HG03175 (cell line): ENCODE measurements at regions not wholly inside any gene's neighbourhood (a gene's known extent, or its start where the extent isn't known, plus 50 kb on each side); places are given as distances from the start of the nearest gene placed in this dataset.

ENCODE experiments used
- ATAC-seq: cut with Tn5 transposase; IDR thresholded peaks from one replicate; pipeline ENCODE4 v1.9.1; 2021; ENCODE audit warnings: mild to moderate bottlenecking, moderate library complexity; ENCODE audit not compliant: unreplicated experiment

GRCh38 chr10:128723631-128724205 lies 597.5 kb upstream of the MKI67 start:
- no peak for ATAC-seq

- no peak for ATAC-seq
These were observed 599.3 kb upstream of the MKI67 start for GRCh38 chr10:128725531-128725930.

GRCh38 chr10:128727114-128727513 lies 600.9 kb upstream of the MKI67 start:
- ATAC-seq, result no peak

GRCh38 chr10:128729910-128730420 lies 603.7 kb upstream of the MKI67 start:
- no peak for ATAC-seq

- ATAC-seq, result no peak
These were observed 604.7 kb upstream of the MKI67 start for GRCh38 chr10:128730922-128731321.

GRCh38 chr10:128734161-128734560 lies 607.9 kb upstream of the MKI67 start:
- ATAC-seq, result no peak

- no peak for ATAC-seq
These were observed 608.5 kb upstream of the MKI67 start for GRCh38 chr10:128734734-128735133.

- ATAC-seq, result no peak
These were observed 609.8 kb upstream of the MKI67 start for GRCh38 chr10:128735996-128736395.

GRCh38 chr10:128738386-128738915 lies 612.2 kb upstream of the MKI67 start:
- ATAC-seq, result no peak

- no peak for ATAC-seq
These were observed 613.7 kb upstream of the MKI67 start for GRCh38 chr10:128739930-128740329.

- no peak for ATAC-seq
These were observed 615.0 kb upstream of the MKI67 start for GRCh38 chr10:128741180-128741579.

GRCh38 chr10:128741680-128742079 lies 615.5 kb upstream of the MKI67 start:
- no peak for ATAC-seq

GRCh38 chr10:128744092-128744491 lies 617.9 kb upstream of the MKI67 start:
- ATAC-seq, result no peak

- ATAC-seq, result no peak
These were observed 618.6 kb upstream of the MKI67 start for GRCh38 chr10:128744811-128745305.

GRCh38 chr10:128747582-128748346 lies 621.5 kb upstream of the MKI67 start:
- ATAC-seq, result no peak

GRCh38 chr10:128751284-128751683 lies 625.1 kb upstream of the MKI67 start:
- no peak for ATAC-seq

GRCh38 chr10:128751851-128752250 lies 625.6 kb upstream of the MKI67 start:
- ATAC-seq, result no peak

GRCh38 chr10:128759174-128759573 lies 633.0 kb upstream of the MKI67 start:
- no peak for ATAC-seq

- ATAC-seq, result no peak
These were observed 637.4 kb upstream of the MKI67 start for GRCh38 chr10:128763588-128763987.

GRCh38 chr10:128764190-128764589 lies 638.0 kb upstream of the MKI67 start:
- ATAC-seq, result no peak

GRCh38 chr10:128766915-128767314 lies 640.7 kb upstream of the MKI67 start:
- no peak for ATAC-seq

- no peak for ATAC-seq
These were observed 648.8 kb upstream of the MKI67 start for GRCh38 chr10:128774979-128775378.
